NB4 (cell line): ENCODE measurements at regions not wholly inside any gene's neighbourhood (a gene's known extent, or its start where the extent isn't known, plus 50 kb on each side); places are given as distances from the start of the nearest gene placed in this dataset.

Source experiments
- POLR2A ChIP-seq: IDR thresholded peaks from 2 replicates; pipeline ENCODE4 v1.6.1; 2011; ENCODE audit warnings: mild to moderate bottlenecking; ENCODE audit not compliant: insufficient read length; ENCODE audit errors: extremely low read depth
- TF ChIP-seq, protein P1 (sequence below): IDR thresholded peaks from one replicate; pipeline ENCODE4 v1.5.1; 2012; ENCODE audit warnings: low read depth, low read length
- TF ChIP-seq, protein P2 (sequence below): IDR thresholded peaks from 2 replicates; pipeline ENCODE4 v1.6.1; 2011; ENCODE audit warnings: low read depth, low read length

DNA sequence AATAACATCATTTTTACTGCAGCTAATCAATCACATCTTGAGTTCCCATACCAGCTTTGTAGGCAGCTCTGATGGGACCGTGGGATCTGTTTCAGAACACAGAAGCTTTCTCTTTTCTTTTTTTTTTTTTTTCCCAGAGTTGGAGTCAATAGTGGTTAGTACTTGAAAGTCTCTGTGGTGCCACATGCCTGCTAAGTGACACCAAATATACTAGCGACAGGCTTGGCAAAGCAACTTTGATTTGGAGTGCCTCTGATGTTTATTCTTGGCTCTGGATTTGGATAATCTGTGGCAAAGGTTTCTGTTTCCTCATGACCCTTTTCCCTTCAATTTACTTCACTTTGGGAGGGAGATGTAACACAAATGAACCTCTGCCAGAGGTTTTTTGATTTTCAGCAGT lies 681.4 kb upstream of the TENM4 start:
- TF ChIP-seq, protein P1, sequence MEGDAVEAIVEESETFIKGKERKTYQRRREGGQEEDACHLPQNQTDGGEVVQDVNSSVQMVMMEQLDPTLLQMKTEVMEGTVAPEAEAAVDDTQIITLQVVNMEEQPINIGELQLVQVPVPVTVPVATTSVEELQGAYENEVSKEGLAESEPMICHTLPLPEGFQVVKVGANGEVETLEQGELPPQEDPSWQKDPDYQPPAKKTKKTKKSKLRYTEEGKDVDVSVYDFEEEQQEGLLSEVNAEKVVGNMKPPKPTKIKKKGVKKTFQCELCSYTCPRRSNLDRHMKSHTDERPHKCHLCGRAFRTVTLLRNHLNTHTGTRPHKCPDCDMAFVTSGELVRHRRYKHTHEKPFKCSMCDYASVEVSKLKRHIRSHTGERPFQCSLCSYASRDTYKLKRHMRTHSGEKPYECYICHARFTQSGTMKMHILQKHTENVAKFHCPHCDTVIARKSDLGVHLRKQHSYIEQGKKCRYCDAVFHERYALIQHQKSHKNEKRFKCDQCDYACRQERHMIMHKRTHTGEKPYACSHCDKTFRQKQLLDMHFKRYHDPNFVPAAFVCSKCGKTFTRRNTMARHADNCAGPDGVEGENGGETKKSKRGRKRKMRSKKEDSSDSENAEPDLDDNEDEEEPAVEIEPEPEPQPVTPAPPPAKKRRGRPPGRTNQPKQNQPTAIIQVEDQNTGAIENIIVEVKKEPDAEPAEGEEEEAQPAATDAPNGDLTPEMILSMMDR = no peak
- TF ChIP-seq POLR2A = no peak
- TF ChIP-seq, protein P2, sequence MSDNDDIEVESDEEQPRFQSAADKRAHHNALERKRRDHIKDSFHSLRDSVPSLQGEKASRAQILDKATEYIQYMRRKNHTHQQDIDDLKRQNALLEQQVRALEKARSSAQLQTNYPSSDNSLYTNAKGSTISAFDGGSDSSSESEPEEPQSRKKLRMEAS = no peak
